ENCODE measurements at regions not wholly inside any gene's neighbourhood (a gene's known extent, or its start where the extent isn't known, plus 50 kb on each side); places are given as distances from the start of the nearest gene placed in this dataset.

- TF ChIP-seq, protein P1, sequence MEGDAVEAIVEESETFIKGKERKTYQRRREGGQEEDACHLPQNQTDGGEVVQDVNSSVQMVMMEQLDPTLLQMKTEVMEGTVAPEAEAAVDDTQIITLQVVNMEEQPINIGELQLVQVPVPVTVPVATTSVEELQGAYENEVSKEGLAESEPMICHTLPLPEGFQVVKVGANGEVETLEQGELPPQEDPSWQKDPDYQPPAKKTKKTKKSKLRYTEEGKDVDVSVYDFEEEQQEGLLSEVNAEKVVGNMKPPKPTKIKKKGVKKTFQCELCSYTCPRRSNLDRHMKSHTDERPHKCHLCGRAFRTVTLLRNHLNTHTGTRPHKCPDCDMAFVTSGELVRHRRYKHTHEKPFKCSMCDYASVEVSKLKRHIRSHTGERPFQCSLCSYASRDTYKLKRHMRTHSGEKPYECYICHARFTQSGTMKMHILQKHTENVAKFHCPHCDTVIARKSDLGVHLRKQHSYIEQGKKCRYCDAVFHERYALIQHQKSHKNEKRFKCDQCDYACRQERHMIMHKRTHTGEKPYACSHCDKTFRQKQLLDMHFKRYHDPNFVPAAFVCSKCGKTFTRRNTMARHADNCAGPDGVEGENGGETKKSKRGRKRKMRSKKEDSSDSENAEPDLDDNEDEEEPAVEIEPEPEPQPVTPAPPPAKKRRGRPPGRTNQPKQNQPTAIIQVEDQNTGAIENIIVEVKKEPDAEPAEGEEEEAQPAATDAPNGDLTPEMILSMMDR (IDR thresholded peaks at IDR 0.05) = no peak
- no peak for TF ChIP-seq POLR2A (IDR thresholded peaks at IDR 0.05)
Measured at GRCh38 chr4:42205541-42205940, 53.1 kb upstream of the BEND4 start.

All from vagina (tissue), 2 donors.